ENCODE measurements at regions not wholly inside any gene's neighbourhood (a gene's known extent, or its start where the extent isn't known, plus 50 kb on each side); places are given as distances from the start of the nearest gene placed in this dataset.
A peak's percentile ranks its signal among the peaks of the same experiment; 100 is the strongest.
"Not testable (repeated sequence)": the region's sequence is repeated elsewhere in the genome, so short reads cannot be mapped to it uniquely, and the experiment has no call there.

DNA sequence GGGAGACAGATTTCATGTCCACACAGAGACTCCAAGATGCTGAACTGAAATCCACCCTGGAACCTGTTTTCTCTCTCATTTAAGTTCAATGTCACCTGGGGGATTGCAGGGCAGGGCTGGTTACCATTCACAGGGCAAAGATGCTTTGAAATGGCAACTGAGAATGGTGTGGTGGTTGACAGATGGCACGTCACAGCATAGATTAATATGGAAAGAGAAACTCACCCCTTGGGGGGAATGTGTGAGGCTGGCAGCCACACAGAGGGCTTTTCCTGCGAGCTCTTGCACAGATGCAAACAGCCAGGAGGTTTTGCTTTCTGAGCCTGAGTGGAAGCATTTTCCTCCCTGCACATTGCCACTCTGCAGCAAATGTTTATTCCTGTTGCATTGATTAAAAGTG lies 167.3 kb upstream of the OSBPL11 start:
- not testable (repeated sequence) for H3K9ac ChIP-seq (ENCODE audit: low read depth, low read length); H3K9me3 ChIP-seq (ENCODE audit: control insufficient read depth, insufficient read depth, low read length)

DNA sequence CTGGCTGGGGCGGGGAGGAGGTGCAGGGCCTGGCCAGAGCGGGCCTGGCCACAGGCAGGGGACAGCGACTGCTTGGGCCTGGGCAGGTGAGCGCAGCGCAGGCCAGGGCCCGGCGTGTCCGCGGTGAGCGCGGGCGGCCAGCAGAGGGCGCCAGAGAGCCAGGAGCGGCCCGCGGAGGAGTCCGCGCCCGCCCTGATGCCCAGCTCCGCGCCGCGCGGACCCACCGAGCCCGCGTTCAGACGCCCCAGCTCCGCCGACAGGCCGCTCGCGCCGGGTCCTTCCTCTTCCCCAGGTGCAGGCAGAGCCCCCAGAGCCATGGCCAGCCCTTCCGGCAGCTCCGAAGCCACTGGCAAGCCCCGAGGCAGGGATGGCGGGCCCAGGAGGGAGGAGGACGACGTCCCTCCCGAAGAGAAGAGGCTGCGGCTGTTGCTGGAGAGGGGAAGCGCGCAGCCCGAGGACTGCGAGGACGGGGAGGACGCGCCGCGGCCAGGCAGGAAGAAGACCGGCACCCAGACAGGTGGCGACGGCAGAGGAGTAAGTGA lies 171.1 kb upstream of the OSBPL11 start:
- H3K9ac ChIP-seq (ENCODE audit: low read depth, low read length), result peak overlapping the region; percentile 67; the same call in 1 of the 2 replicates
- not testable (repeated sequence) for H3K4me1 ChIP-seq (ENCODE audit: insufficient read depth, low read length); H3K9me3 ChIP-seq (ENCODE audit: control insufficient read depth, insufficient read depth, low read length); H3K36me3 ChIP-seq (ENCODE audit: insufficient read depth, low read length)

More for the DNA sequence above, 167.3 kb upstream of the OSBPL11 start:
- H3K36me3 ChIP-seq (ENCODE audit: insufficient read depth, low read length); H3K4me1 ChIP-seq (ENCODE audit: insufficient read depth, low read length): not testable (repeated sequence)

DNA sequence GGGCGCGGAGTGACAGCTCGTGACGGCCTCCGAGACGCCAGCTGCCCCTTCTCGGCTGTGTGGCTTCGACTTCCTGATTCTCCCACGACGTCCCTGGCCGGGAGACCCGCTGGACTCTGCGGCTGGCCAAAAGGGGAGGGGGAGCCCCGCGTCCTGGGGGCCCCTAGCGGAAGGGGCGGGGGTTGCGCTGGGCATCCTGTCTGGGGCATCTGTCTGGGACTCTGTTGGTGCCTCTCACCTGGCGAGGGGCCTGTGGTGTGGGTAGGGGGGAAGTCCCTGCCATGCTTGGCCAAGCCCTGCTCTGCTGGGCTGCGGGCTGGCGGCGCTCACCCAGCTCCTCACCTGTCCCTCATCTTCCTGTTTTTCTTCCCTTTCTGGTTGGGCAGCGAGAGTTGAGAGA lies 171.6 kb upstream of the OSBPL11 start:
- H3K9ac ChIP-seq (ENCODE audit: low read depth, low read length), result peak overlapping the region; percentile 28; the same call in 1 of the 2 replicates

DNA sequence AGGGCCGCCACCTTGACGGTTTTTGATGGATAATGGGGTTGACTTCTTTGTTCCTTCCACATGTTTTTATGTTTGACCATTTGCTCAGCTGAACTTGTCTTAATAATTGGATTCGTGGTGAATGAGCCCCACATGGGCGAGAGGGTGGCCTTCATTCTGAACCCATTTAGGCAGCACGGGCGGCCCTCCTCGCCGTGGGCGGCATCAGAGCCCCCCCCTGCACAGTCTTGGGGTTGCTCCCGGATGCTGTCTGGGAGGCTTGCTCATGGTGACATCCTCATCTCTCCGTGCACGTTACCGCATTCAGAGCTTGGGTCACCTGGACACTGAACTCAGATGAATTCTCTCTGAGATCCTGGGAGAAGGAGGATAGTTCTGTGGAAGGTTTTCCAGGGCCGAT lies 172.3 kb upstream of the OSBPL11 start:
- Histone ChIP-seq H3K4me1 (ENCODE audit: insufficient read depth, low read length) (no peaks in the 10 kb centered on the region), H3K9ac (ENCODE audit: low read depth, low read length) (no peak overlapping the region; the same call in 1 of the 2 replicates), H3K9me3 (ENCODE audit: control insufficient read depth, insufficient read depth, low read length) (no peaks in the 10 kb centered on the region), H3K36me3 (ENCODE audit: insufficient read depth, low read length) (no peaks in the 10 kb centered on the region)

More for the DNA sequence above, 171.6 kb upstream of the OSBPL11 start:
- H3K4me1 ChIP-seq (ENCODE audit: insufficient read depth, low read length); H3K36me3 ChIP-seq (ENCODE audit: insufficient read depth, low read length); H3K9me3 ChIP-seq (ENCODE audit: control insufficient read depth, insufficient read depth, low read length): not testable (repeated sequence)

DNA sequence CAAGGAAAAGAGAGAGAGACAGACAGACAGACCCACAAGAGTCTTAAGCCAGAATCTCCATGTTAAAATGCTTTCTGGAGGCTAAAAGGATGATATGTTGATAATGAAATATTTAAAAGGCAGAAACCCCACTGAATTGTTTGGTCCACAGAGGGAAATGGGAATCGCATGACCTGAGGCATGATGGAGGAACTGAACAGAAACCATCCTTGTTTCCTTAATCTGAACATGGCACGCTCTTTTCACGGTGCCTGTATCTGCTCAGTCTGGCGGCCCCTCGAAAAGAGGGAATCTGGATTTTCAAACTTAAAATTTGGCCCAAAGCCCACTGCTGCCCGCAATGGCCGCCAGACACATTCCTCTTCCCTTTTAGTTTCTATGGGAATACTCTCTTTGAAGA lies 173.5 kb upstream of the OSBPL11 start:
- H3K9ac ChIP-seq (ENCODE audit: low read depth, low read length); H3K9me3 ChIP-seq (ENCODE audit: control insufficient read depth, insufficient read depth, low read length); H3K36me3 ChIP-seq (ENCODE audit: insufficient read depth, low read length); H3K4me1 ChIP-seq (ENCODE audit: insufficient read depth, low read length): not testable (repeated sequence)

DNA sequence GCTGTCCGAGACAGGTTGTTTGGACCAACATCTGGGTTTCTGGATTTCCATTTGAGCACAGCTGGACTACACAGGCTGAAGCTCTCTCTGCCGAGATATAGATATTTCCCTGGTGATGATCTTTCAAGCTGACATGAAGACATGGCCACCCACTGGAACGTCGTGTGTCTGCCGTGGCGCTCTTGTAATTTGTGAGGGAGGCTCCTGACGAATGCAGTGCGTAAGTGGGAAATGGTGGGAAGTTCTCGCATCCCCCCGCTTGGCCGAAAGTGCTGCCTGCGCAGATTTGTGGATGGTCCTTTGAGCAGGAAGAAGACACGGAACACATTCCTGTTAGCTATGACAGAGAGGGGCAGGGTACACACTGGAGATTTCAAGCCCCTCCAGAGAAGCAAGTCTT lies 176.2 kb upstream of the OSBPL11 start:
- H3K9ac ChIP-seq (ENCODE audit: low read depth, low read length); H3K4me1 ChIP-seq (ENCODE audit: insufficient read depth, low read length); H3K9me3 ChIP-seq (ENCODE audit: control insufficient read depth, insufficient read depth, low read length); H3K36me3 ChIP-seq (ENCODE audit: insufficient read depth, low read length): not testable (repeated sequence)

DNA sequence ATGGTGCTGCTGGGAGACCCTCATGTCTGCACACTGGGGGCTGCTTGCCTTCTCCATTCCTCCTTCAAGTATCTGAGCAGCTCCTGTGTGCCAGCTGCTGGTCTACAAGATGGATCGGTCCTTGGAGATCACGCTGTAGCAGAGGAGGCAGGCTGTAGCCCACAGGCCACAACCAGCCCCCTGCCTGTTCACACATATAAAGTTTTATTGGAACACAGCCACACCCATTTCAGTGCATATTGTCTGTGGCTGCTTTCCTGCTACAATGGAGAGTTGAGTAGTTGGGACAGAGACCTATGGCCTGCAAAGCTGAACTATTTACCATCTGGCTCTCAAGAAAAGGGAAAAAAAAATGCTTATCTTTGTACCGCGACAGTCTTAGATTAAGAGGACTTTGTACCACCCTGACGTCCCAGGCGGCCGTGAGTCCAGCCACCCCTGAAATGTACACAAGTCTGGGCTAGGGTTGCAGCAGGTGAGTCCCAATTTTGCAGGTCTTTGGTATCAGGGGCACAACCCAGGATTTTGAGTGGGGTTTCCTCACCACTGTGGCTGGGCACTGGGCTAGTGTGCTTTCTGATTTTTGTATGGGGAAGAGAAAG lies 179.2 kb upstream of the OSBPL11 start:
- H3K9me3 ChIP-seq (ENCODE audit: control insufficient read depth, insufficient read depth, low read length); H3K36me3 ChIP-seq (ENCODE audit: insufficient read depth, low read length); H3K4me1 ChIP-seq (ENCODE audit: insufficient read depth, low read length); H3K9ac ChIP-seq (ENCODE audit: low read depth, low read length): not testable (repeated sequence)

DNA sequence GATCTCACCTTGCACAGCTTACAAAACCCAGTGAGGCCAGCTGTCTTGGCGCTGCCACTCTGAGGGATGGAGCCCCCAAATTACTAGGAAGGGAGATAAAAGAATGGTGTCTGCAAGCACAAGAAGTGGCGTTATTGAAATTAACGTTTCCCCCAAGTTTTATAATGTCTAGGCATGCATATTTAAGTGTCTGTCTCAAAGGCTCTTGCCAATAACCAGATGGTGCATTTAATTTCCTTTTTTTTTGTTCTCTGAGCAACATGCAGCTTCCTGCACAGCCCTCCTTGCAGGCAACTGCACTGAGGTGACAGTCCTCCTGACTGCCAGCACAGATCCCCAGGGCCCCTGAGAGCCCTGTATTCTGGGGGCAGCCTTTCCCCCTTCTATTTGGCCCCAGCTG lies 179.8 kb upstream of the OSBPL11 start:
- not testable (repeated sequence) for H3K9ac ChIP-seq (ENCODE audit: low read depth, low read length); H3K4me1 ChIP-seq (ENCODE audit: insufficient read depth, low read length); H3K9me3 ChIP-seq (ENCODE audit: control insufficient read depth, insufficient read depth, low read length); H3K36me3 ChIP-seq (ENCODE audit: insufficient read depth, low read length)

DNA sequence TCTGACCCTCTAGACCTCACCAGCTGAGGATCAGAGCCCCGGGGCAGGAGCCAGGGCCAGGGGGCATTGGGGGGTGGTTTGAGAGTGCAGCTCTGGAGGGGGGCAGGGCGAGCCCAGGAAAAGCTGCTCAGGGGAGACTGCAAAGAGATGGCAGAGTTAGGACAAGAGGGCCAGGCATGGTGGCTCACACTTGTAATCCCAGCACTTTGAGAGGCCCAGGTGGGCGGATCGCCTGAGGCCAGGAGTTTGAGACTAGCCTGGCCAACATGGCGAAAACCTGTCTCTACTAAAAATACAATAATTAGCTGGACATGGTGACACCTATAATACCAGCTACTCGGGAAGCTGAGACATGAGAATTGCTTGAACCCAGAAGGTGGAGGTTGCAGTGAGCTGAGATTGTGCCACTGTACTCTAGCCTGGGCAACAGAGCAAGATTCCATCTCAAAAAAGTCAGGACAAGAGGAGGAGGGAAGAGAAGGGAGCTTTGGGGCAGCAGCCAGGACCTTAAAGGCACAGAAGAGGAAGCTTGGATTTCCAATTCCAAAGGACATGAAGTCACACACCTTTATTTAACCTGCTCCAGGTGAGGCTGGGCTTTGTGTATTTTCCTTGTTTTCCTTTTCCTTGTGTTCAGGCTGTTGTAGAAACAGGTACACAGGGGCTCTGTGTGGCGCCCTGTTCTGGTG lies 180.5 kb upstream of the OSBPL11 start:
- not testable (repeated sequence) for H3K9me3 ChIP-seq (ENCODE audit: control insufficient read depth, insufficient read depth, low read length); H3K4me1 ChIP-seq (ENCODE audit: insufficient read depth, low read length); H3K36me3 ChIP-seq (ENCODE audit: insufficient read depth, low read length); H3K9ac ChIP-seq (ENCODE audit: low read depth, low read length)

DNA sequence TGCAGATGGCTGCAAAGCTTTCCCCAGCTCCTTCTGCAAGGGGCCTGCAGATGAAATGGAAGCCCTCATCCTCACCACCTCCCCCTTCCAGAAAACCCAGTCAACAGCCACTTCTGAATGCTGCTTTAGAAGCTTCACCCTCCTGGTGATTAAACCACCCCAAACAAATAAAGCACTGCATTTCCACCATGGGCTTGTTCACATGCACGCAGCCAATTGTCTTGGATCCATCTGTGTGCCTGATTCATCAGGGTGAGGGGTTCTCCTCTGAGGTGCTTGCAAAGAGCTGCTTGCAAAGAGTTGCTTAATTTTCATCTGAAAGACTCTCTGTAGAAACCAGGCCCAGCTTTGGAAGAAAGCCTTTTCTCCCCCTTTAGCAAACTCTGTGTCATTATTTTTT lies 184.0 kb upstream of the OSBPL11 start:
- H3K36me3 ChIP-seq (ENCODE audit: insufficient read depth, low read length); H3K9me3 ChIP-seq (ENCODE audit: control insufficient read depth, insufficient read depth, low read length); H3K9ac ChIP-seq (ENCODE audit: low read depth, low read length); H3K4me1 ChIP-seq (ENCODE audit: insufficient read depth, low read length): not testable (repeated sequence)

DNA sequence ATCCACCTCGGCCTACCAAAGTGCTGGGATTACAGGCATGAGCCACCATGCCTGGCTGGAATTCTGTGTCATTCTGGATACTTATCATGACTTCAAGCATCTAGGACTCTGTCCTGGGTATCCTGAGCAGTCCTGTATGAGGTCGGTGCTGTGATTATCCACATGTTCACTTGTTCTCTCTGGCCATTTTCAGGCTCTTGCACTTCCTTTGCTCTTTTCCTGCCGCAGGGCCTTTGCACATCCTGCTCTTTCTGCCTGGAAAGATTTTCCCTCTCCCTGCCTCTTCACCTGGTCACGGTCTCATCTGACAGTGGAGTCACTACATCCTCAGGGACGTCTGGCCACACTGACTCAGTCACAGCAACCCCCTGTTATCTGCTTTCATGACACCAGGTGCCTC lies 184.6 kb upstream of the OSBPL11 start:
- H3K36me3 ChIP-seq (ENCODE audit: insufficient read depth, low read length); H3K9me3 ChIP-seq (ENCODE audit: control insufficient read depth, insufficient read depth, low read length); H3K4me1 ChIP-seq (ENCODE audit: insufficient read depth, low read length); H3K9ac ChIP-seq (ENCODE audit: low read depth, low read length): not testable (repeated sequence)

DNA sequence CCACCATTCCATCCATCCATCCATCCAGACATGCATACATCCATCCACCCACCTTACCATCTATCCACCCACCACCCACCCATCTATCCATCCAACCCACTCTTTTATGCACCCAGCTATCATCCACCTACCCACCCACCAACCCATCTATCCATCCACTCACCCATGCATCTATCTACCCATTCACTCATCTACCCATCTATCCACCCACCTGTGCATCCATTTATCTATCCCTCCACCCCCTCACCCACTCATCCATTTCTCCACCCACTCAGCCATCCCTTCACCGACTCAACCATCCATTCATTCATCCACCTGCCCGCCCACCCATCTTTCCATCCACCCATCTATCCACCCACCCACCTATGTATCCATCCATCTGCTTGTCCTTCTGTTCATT lies 186.4 kb upstream of the OSBPL11 start:
- H3K9me3 ChIP-seq (ENCODE audit: control insufficient read depth, insufficient read depth, low read length); H3K9ac ChIP-seq (ENCODE audit: low read depth, low read length); H3K36me3 ChIP-seq (ENCODE audit: insufficient read depth, low read length); H3K4me1 ChIP-seq (ENCODE audit: insufficient read depth, low read length): not testable (repeated sequence)

DNA sequence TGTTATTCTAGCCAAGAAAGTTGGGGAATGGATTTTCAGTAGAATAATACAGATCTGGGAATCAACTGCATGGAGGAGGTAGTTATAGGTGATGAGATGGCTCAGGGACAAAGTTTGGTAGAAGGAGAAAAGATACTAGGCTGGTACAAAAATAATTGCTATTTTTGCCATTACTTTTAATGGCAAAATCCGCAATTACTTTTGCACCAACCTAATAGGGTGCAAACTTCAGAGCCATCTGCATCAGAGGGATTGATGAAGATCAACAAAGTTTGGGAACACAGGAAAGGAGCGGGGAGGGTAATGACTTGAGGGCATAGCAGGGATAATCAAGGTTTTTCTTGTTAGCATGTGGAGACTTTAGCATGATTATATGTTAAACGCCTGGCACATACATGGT lies 178.7 kb upstream of the ROPN1B start:
- H3K4me1 ChIP-seq (ENCODE audit: insufficient read depth, low read length); H3K9ac ChIP-seq (ENCODE audit: low read depth, low read length); H3K36me3 ChIP-seq (ENCODE audit: insufficient read depth, low read length); H3K9me3 ChIP-seq (ENCODE audit: control insufficient read depth, insufficient read depth, low read length): not testable (repeated sequence)

DNA sequence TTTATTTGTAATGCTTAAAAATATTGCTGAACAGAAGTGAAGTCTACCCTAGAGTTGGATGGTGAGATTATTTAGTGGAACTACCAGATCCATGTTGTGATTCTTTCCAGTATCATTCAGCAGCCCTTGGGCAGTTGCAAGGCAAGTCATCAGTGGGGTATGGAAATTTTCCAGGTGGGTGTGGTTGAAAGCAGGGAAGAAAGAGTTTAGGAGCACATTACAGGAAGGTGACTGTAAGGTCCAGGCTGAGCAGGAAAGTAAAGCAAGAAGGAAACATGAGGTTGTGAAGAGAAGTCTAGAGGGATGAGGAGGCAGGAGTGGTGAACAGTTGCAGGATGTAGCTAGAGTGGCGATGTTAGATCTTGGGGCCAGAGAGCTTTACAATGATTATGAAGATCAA lies 178.0 kb upstream of the ROPN1B start:
- H3K9ac ChIP-seq (ENCODE audit: low read depth, low read length); H3K4me1 ChIP-seq (ENCODE audit: insufficient read depth, low read length); H3K36me3 ChIP-seq (ENCODE audit: insufficient read depth, low read length); H3K9me3 ChIP-seq (ENCODE audit: control insufficient read depth, insufficient read depth, low read length): not testable (repeated sequence)

DNA sequence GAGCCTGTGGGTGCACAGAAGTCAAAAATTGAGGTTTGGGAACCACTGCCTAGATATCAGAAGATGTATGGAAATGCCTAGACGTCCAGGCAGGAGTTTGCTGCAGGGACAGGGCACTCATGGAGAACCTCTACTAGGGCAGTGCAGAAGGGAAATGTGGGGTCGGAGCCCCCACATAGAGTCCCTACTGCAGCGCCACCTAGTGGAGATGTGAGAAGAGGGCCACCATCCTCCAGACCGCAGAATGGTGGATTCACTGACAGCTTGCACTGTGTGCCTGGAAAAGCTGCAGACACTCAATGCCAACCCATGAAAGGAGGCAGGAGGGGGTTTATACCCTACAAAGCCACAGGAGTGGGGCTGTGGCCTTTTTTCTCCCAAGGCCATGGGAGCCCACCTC lies 159.0 kb upstream of the ROPN1B start:
- H3K9me3 ChIP-seq (ENCODE audit: control insufficient read depth, insufficient read depth, low read length); H3K9ac ChIP-seq (ENCODE audit: low read depth, low read length); H3K4me1 ChIP-seq (ENCODE audit: insufficient read depth, low read length); H3K36me3 ChIP-seq (ENCODE audit: insufficient read depth, low read length): not testable (repeated sequence)

Data from ES-I3 (cell line).